ENCODE measurements at regions not wholly inside any gene's neighbourhood (a gene's known extent, or its start where the extent isn't known, plus 50 kb on each side); places are given as distances from the start of the nearest gene placed in this dataset.

DNA sequence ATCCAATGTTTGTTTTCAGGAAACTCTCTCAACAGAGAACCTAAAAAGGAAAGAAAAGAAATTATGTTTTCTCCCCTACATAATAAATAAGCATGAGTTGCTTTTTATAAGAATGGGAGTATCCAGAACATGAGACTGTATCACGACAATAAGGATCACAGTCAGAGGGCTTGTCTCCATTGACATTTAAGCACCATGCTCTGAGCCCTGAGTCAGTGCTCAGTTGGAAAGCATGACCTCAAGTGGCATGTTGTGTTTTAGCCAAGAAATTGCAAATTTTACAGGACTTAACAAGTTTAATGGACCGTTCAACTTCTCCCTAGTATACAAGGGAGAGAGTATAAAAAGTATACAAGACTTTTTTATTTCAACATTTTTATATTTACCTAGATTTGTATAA is 431.6 kb downstream of the GJA1 start:
- H3K4me3 ChIP-seq (IDR thresholded peaks at IDR 0.05; ENCODE audit: insufficient read depth, low read depth, low read length) = no peak overlapping the region
- H2AFZ ChIP-seq (ENCODE audit: low read depth) = no peak overlapping the region

GRCh38 chr6:121868206-121868605 is 432.8 kb downstream of the GJA1 start:
- H3K79me2 ChIP-seq (ENCODE audit: insufficient read depth, low read depth) = no peaks in the 10 kb centered on the region
- H3K27me3 ChIP-seq (ENCODE audit: insufficient read depth, low read depth) = no peaks in the 10 kb centered on the region
- H3K4me1 ChIP-seq (ENCODE audit: low read depth, poor library complexity, severe bottlenecking) = no peaks in the 10 kb centered on the region
- no peak overlapping the region for H3K9ac ChIP-seq
- no peak for TF ChIP-seq CTCF (conservative IDR thresholded peaks at IDR 0.05; ENCODE audit: low read depth, low read length)
- H3K36me3 ChIP-seq (ENCODE audit: insufficient read depth) = no peaks in the 10 kb centered on the region
- no peak overlapping the region for H2AFZ ChIP-seq (ENCODE audit: low read depth)
- no peak overlapping the region for H3K4me3 ChIP-seq (IDR thresholded peaks at IDR 0.05; ENCODE audit: insufficient read depth, low read depth, low read length)
- no peak overlapping the region for H3K27ac ChIP-seq
- no peak overlapping the region for H3K4me2 ChIP-seq
- no peaks in the 10 kb centered on the region for H4K20me1 ChIP-seq (ENCODE audit: insufficient read depth)

More for the DNA sequence above, 431.6 kb downstream of the GJA1 start:
- Histone ChIP-seq H4K20me1 (ENCODE audit: insufficient read depth) (no peaks in the 10 kb centered on the region), H3K4me2 (no peak overlapping the region), H3K27me3 (ENCODE audit: insufficient read depth, low read depth) (no peaks in the 10 kb centered on the region), H3K79me2 (ENCODE audit: insufficient read depth, low read depth) (no peaks in the 10 kb centered on the region), H3K9ac (no peak overlapping the region), H3K36me3 (ENCODE audit: insufficient read depth) (no peaks in the 10 kb centered on the region), H3K4me1 (ENCODE audit: low read depth, poor library complexity, severe bottlenecking) (no peaks in the 10 kb centered on the region), H3K27ac (no peak overlapping the region)
- TF ChIP-seq CTCF (conservative IDR thresholded peaks at IDR 0.05; ENCODE audit: low read depth, low read length) = no peak

DNA sequence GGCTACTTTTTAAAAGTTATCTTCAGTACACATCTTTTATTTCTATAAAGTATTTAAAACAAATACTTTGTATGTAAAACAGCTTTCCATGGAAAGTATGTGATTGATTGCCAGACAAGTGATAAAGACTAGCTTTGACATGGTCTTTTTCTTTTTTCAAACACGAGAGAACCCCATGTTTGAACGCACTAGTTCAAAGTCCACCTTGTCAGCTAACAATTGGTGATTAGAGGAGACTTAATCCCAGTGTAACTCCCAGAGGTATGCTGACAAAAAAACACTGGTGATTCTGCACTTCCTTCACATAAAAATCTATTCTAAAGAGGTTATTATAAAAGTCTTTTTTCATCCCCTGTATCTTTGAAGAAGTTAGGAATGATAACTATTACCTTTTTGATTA is 438.1 kb downstream of the GJA1 start:
- H3K4me2 ChIP-seq = no peak overlapping the region
- H3K9ac ChIP-seq = no peak overlapping the region
- H3K4me1 ChIP-seq (ENCODE audit: low read depth, poor library complexity, severe bottlenecking) = no peaks in the 10 kb centered on the region
- H3K4me3 ChIP-seq (IDR thresholded peaks at IDR 0.05; ENCODE audit: insufficient read depth, low read depth, low read length) = no peak overlapping the region
- H2AFZ ChIP-seq (ENCODE audit: low read depth) = no peak overlapping the region
- no peaks in the 10 kb centered on the region for H3K36me3 ChIP-seq (ENCODE audit: insufficient read depth)
- no peaks in the 10 kb centered on the region for H4K20me1 ChIP-seq (ENCODE audit: insufficient read depth)
- H3K27ac ChIP-seq = no peak overlapping the region
- TF ChIP-seq CTCF (conservative IDR thresholded peaks at IDR 0.05; ENCODE audit: low read depth, low read length) = no peak
- no peaks in the 10 kb centered on the region for H3K27me3 ChIP-seq (ENCODE audit: insufficient read depth, low read depth)
- no peaks in the 10 kb centered on the region for H3K79me2 ChIP-seq (ENCODE audit: insufficient read depth, low read depth)

DNA sequence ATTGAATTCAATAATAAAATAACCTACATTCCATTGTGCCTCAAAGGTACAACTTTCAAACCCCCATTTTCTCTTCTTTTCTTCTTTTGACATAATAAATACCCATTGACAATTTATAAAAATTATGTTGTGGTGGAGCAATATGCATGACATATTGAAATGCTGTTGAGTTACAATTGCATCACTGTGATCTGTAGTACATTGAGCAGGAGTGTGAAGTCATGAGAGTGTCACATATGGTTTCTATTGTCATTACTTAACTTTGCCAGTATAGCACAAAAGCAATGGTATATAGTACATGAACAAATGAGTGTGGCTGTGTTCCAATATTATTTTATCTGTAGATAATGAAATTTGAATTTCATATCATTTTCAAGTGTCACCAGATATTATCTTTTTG is 441.3 kb downstream of the GJA1 start:
- H2AFZ ChIP-seq (ENCODE audit: low read depth) = no peak overlapping the region
- no peak for TF ChIP-seq CTCF (conservative IDR thresholded peaks at IDR 0.05; ENCODE audit: low read depth, low read length)
- no peaks in the 10 kb centered on the region for H3K27me3 ChIP-seq (ENCODE audit: insufficient read depth, low read depth)
- H3K36me3 ChIP-seq (ENCODE audit: insufficient read depth) = no peaks in the 10 kb centered on the region
- H3K27ac ChIP-seq = no peak overlapping the region
- no peak overlapping the region for H3K9ac ChIP-seq
- H3K4me3 ChIP-seq (IDR thresholded peaks at IDR 0.05; ENCODE audit: insufficient read depth, low read depth, low read length) = no peak overlapping the region
- no peaks in the 10 kb centered on the region for H3K79me2 ChIP-seq (ENCODE audit: insufficient read depth, low read depth)
- no peaks in the 10 kb centered on the region for H4K20me1 ChIP-seq (ENCODE audit: insufficient read depth)
- no peaks in the 10 kb centered on the region for H3K4me1 ChIP-seq (ENCODE audit: low read depth, poor library complexity, severe bottlenecking)
- no peak overlapping the region for H3K4me2 ChIP-seq

GRCh38 chr6:121879149-121879548 is 443.7 kb downstream of the GJA1 start:
- Histone ChIP-seq H3K36me3 (ENCODE audit: insufficient read depth) (no peaks in the 10 kb centered on the region), H2AFZ (ENCODE audit: low read depth) (no peak overlapping the region), H4K20me1 (ENCODE audit: insufficient read depth) (no peaks in the 10 kb centered on the region), H3K27ac (no peak overlapping the region), H3K27me3 (ENCODE audit: insufficient read depth, low read depth) (no peaks in the 10 kb centered on the region), H3K4me3 (IDR thresholded peaks at IDR 0.05; ENCODE audit: insufficient read depth, low read depth, low read length) (no peak overlapping the region), H3K4me1 (ENCODE audit: low read depth, poor library complexity, severe bottlenecking) (no peaks in the 10 kb centered on the region), H3K9ac (no peak overlapping the region), H3K79me2 (ENCODE audit: insufficient read depth, low read depth) (no peaks in the 10 kb centered on the region), H3K4me2 (no peak overlapping the region)
- TF ChIP-seq CTCF (conservative IDR thresholded peaks at IDR 0.05; ENCODE audit: low read depth, low read length) = no peak
